ENCODE measurements at regions not wholly inside any gene's neighbourhood (a gene's known extent, or its start where the extent isn't known, plus 50 kb on each side); places are given as distances from the start of the nearest gene placed in this dataset.
"Not testable (repeated sequence)": the region's sequence is repeated elsewhere in the genome, so short reads cannot be mapped to it uniquely, and the experiment has no call there.

- H3K36me3 Mint-ChIP-seq (ENCODE audit: low read depth), result no peaks in the 10 kb centered on the region
- no peaks in the 10 kb centered on the region for H3K27me3 Mint-ChIP-seq (ENCODE audit: low read depth)
- TF ChIP-seq, protein P1, sequence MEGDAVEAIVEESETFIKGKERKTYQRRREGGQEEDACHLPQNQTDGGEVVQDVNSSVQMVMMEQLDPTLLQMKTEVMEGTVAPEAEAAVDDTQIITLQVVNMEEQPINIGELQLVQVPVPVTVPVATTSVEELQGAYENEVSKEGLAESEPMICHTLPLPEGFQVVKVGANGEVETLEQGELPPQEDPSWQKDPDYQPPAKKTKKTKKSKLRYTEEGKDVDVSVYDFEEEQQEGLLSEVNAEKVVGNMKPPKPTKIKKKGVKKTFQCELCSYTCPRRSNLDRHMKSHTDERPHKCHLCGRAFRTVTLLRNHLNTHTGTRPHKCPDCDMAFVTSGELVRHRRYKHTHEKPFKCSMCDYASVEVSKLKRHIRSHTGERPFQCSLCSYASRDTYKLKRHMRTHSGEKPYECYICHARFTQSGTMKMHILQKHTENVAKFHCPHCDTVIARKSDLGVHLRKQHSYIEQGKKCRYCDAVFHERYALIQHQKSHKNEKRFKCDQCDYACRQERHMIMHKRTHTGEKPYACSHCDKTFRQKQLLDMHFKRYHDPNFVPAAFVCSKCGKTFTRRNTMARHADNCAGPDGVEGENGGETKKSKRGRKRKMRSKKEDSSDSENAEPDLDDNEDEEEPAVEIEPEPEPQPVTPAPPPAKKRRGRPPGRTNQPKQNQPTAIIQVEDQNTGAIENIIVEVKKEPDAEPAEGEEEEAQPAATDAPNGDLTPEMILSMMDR (IDR thresholded peaks at IDR 0.05; ENCODE audit: unreplicated experiment in 3 of 3), result peak; percentile 23 to 51 (median 37)
- no peak overlapping the region for H3K27ac Mint-ChIP-seq
- H3K4me3 Mint-ChIP-seq, result no peak overlapping the region
- H3K4me1 Mint-ChIP-seq, result no peaks in the 10 kb centered on the region
- H3K9me3 Mint-ChIP-seq, result peaks cover 9% of the 10 kb centered on the region
Measured at GRCh38 chr7:23938937-23939552, 229.0 kb downstream of the STK31 start.

DNA sequence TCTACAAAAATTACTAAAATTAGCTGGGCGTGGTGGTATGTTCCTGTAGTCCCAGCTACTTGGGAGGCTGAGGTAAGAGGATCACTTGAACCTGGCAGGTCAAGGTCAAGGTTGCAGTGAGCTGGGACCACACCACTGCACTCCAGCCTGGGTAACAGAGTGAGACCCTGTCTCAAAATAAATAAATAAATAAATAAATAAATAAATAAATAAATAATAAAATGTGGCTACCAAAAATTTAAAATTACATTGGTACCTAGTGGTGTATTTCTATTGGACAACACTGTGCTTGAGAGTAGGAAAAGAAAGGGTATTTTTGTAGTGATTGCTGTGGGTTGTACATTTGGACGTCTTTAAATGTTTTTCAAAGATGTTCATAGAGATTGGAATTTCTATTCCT is 229.7 kb downstream of the STK31 start:
- not testable (repeated sequence) for H3K36me3 Mint-ChIP-seq (ENCODE audit: low read depth); H3K9me3 Mint-ChIP-seq; H3K27ac Mint-ChIP-seq; H3K4me3 Mint-ChIP-seq; H3K27me3 Mint-ChIP-seq (ENCODE audit: low read depth); H3K4me1 Mint-ChIP-seq

DNA sequence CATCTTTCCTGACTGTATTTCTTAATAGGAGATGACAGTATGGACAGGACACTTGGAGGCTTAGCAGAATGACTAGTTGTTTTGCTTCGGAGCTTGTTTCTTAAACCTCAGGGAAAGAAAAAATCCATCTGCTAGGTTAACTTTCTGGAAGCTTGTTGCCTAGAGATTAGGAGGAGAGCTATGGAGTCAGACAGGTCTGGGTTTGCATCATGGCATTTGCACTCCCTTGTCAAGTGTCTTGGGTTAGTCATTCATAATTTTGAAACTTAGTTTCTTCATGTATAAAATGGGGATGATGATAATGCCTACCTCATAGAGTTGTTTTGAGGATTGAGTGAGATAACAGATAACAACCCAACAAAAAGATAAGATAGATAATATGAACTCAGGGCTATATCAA is 231.5 kb downstream of the STK31 start:
- Mint-ChIP-seq H3K4me1 (no peaks in the 10 kb centered on the region), H3K27ac (no peak overlapping the region), H3K4me3 (no peak overlapping the region), H3K36me3 (ENCODE audit: low read depth) (no peaks in the 10 kb centered on the region), H3K27me3 (ENCODE audit: low read depth) (peaks cover 5% of the 10 kb centered on the region), H3K9me3 (peaks cover 14% of the 10 kb centered on the region)
- TF ChIP-seq, protein P1 (IDR thresholded peaks at IDR 0.05; ENCODE audit: unreplicated experiment in 3 of 3), result no peak

DNA sequence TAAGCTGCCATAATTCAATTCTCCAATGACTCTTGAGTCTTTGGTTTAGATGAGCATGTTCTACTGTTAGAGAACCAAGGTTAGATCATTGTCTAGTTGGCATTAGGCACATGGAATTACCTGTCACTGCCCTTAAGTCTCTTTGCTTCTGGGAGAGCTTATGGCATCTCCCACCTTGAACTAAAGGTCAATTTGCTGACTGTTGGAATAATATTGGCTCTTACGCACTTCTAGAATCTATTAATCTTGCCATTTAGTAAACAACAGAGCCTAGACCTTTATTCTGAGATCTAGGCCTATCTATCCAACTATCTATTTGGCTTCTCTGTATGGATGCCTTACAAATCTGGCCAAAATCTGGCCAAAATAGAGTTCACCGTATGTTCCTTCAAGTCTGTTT is 232.0 kb downstream of the STK31 start:
- Mint-ChIP-seq H3K36me3 (ENCODE audit: low read depth) (peaks cover 5% of the 10 kb centered on the region), H3K9me3 (peaks cover 19% of the 10 kb centered on the region), H3K4me1 (no peaks in the 10 kb centered on the region), H3K27ac (no peak overlapping the region), H3K27me3 (ENCODE audit: low read depth) (peaks cover 5% of the 10 kb centered on the region), H3K4me3 (no peak overlapping the region)
- TF ChIP-seq, protein P1 (IDR thresholded peaks at IDR 0.05; ENCODE audit: unreplicated experiment in 3 of 3), result no peak

- Mint-ChIP-seq H3K4me3 (no peak overlapping the region), H3K27me3 (ENCODE audit: low read depth) (peaks cover 5% of the 10 kb centered on the region), H3K9me3 (peaks cover 24% of the 10 kb centered on the region), H3K27ac (no peak overlapping the region), H3K36me3 (ENCODE audit: low read depth) (peaks cover 8% of the 10 kb centered on the region), H3K4me1 (no peaks in the 10 kb centered on the region)
- TF ChIP-seq, protein P1 (IDR thresholded peaks at IDR 0.05; ENCODE audit: unreplicated experiment in 3 of 3), result no peak
Measured at GRCh38 chr7:23944131-23944530, 234.1 kb downstream of the STK31 start.

- peaks cover 8% of the 10 kb centered on the region for H3K36me3 Mint-ChIP-seq (ENCODE audit: low read depth)
Measured at GRCh38 chr7:23945472-23945871, 235.5 kb downstream of the STK31 start.

More at GRCh38 chr7:23945472-23945871, 235.5 kb downstream of the STK31 start:
- TF ChIP-seq, protein P1 (IDR thresholded peaks at IDR 0.05; ENCODE audit: unreplicated experiment in 3 of 3), result no peak
- Mint-ChIP-seq H3K9me3 (peaks cover 33% of the 10 kb centered on the region), H3K4me1 (no peaks in the 10 kb centered on the region), H3K4me3 (no peak overlapping the region), H3K27ac (no peak overlapping the region), H3K27me3 (ENCODE audit: low read depth) (peaks cover 5% of the 10 kb centered on the region)
